ENCODE measurements at regions not wholly inside any gene's neighbourhood (a gene's known extent, or its start where the extent isn't known, plus 50 kb on each side); places are given as distances from the start of the nearest gene placed in this dataset.

GRCh38 chr11:38006466-38006865, 1408.4 kb upstream of the RAG2 start:
- Histone ChIP-seq H3K4me3 (no peak overlapping the region), H3K9me2 (ENCODE audit: insufficient read depth) (no peaks in the 10 kb centered on the region), H3K27ac (no peak overlapping the region)

GRCh38 chr11:38005597-38005996, 1407.6 kb upstream of the RAG2 start:
- no peaks in the 10 kb centered on the region for H3K9me3 ChIP-seq (ENCODE audit: low read depth)
- no peaks in the 10 kb centered on the region for H4K20me1 ChIP-seq (ENCODE audit: insufficient read depth)
- no peaks in the 10 kb centered on the region for H3F3A ChIP-seq (ENCODE audit: insufficient read depth)
- H3K4me3 ChIP-seq: no peak overlapping the region
- H3K79me2 ChIP-seq (ENCODE audit: insufficient read depth): no peaks in the 10 kb centered on the region
- no peak overlapping the region for H3K4me2 ChIP-seq (ENCODE audit: unreplicated experiment)
- no peak overlapping the region for H2AFZ ChIP-seq
- DNase-seq: no peak
- no peaks in the 10 kb centered on the region for H3K4me1 ChIP-seq (ENCODE audit: insufficient read depth)
- H3K27ac ChIP-seq: no peak overlapping the region
- WGBS, 2 experiments (ENCODE audit: low coverage in 1 of 2, low lambda C conversion rate in 2 of 2, missing lambda C conversion rate in 2 of 2): 20% methylated on average over 2 of the region's 2 CpGs
- TF ChIP-seq EZH2phosphoT487 (IDR thresholded peaks at IDR 0.05; ENCODE audit: insufficient read depth, low read depth) (no peak), EZH2 (IDR thresholded peaks at IDR 0.05; ENCODE audit: insufficient read depth, poor library complexity, severe bottlenecking) (no peak)
- no peaks in the 10 kb centered on the region for H3K36me3 ChIP-seq (ENCODE audit: low read depth)
- in situ Hi-C loops (cut with MboI): no loop called here
- H3K9me2 ChIP-seq (ENCODE audit: insufficient read depth): no peaks in the 10 kb centered on the region
- no peak overlapping the region for H3K9ac ChIP-seq
- H3K27me3 ChIP-seq (replicated peaks; ENCODE audit: insufficient read depth): no peaks in the 10 kb centered on the region

More at GRCh38 chr11:38006466-38006865, 1408.4 kb upstream of the RAG2 start:
- in situ Hi-C loops (cut with MboI): no loop called here
- Histone ChIP-seq H3F3A (ENCODE audit: insufficient read depth) (no peaks in the 10 kb centered on the region), H2AFZ (no peak overlapping the region), H3K27me3 (replicated peaks; ENCODE audit: insufficient read depth) (no peaks in the 10 kb centered on the region), H3K4me2 (ENCODE audit: unreplicated experiment) (no peak overlapping the region), H3K9ac (no peak overlapping the region), H3K36me3 (ENCODE audit: low read depth) (no peaks in the 10 kb centered on the region), H3K4me1 (ENCODE audit: insufficient read depth) (no peaks in the 10 kb centered on the region), H4K20me1 (ENCODE audit: insufficient read depth) (no peaks in the 10 kb centered on the region), H3K9me3 (ENCODE audit: low read depth) (no peaks in the 10 kb centered on the region), H3K79me2 (ENCODE audit: insufficient read depth) (no peaks in the 10 kb centered on the region)
- DNase-seq: no peak
- TF ChIP-seq EZH2 (IDR thresholded peaks at IDR 0.05; ENCODE audit: insufficient read depth, poor library complexity, severe bottlenecking) (no peak), EZH2phosphoT487 (IDR thresholded peaks at IDR 0.05; ENCODE audit: insufficient read depth, low read depth) (no peak)

- no peaks in the 10 kb centered on the region for H3K36me3 ChIP-seq (ENCODE audit: low read depth)
- H3K79me2 ChIP-seq (ENCODE audit: insufficient read depth): no peaks in the 10 kb centered on the region
- no peaks in the 10 kb centered on the region for H3K9me3 ChIP-seq (ENCODE audit: low read depth)
- no peak overlapping the region for H3K27ac ChIP-seq
- in situ Hi-C loops (cut with MboI): no loop called here
- H4K20me1 ChIP-seq (ENCODE audit: insufficient read depth): no peaks in the 10 kb centered on the region
- no peaks in the 10 kb centered on the region for H3F3A ChIP-seq (ENCODE audit: insufficient read depth)
- no peak for TF ChIP-seq EZH2phosphoT487 (IDR thresholded peaks at IDR 0.05; ENCODE audit: insufficient read depth, low read depth)
- no peak for TF ChIP-seq EZH2 (IDR thresholded peaks at IDR 0.05; ENCODE audit: insufficient read depth, poor library complexity, severe bottlenecking)
- WGBS, 2 experiments (ENCODE audit: low coverage in 1 of 2, low lambda C conversion rate in 2 of 2, missing lambda C conversion rate in 2 of 2): 8 to 10% methylated on average over 3 of the region's 3 CpGs
- H3K9me2 ChIP-seq (ENCODE audit: insufficient read depth): no peaks in the 10 kb centered on the region
- no peak for DNase-seq
- no peaks in the 10 kb centered on the region for H3K27me3 ChIP-seq (replicated peaks; ENCODE audit: insufficient read depth)
- no peak overlapping the region for H3K4me2 ChIP-seq (ENCODE audit: unreplicated experiment)
- H3K9ac ChIP-seq: no peak overlapping the region
- H3K4me1 ChIP-seq (ENCODE audit: insufficient read depth): no peaks in the 10 kb centered on the region
- no peak overlapping the region for H2AFZ ChIP-seq
- H3K4me3 ChIP-seq: no peak overlapping the region
Observed at GRCh38 chr11:37999171-37999570, 1401.1 kb upstream of the RAG2 start.

- in situ Hi-C loops (cut with MboI): no loop called here
- no peak for DNase-seq
- Histone ChIP-seq H4K20me1 (ENCODE audit: insufficient read depth) (no peaks in the 10 kb centered on the region), H3K9ac (no peak overlapping the region), H3K4me1 (ENCODE audit: insufficient read depth) (no peaks in the 10 kb centered on the region), H3K27ac (no peak overlapping the region), H3K27me3 (replicated peaks; ENCODE audit: insufficient read depth) (no peaks in the 10 kb centered on the region), H3K9me2 (ENCODE audit: insufficient read depth) (no peaks in the 10 kb centered on the region), H3K4me3 (no peak overlapping the region), H3K36me3 (ENCODE audit: low read depth) (no peaks in the 10 kb centered on the region), H3K79me2 (ENCODE audit: insufficient read depth) (no peaks in the 10 kb centered on the region), H3K9me3 (ENCODE audit: low read depth) (no peaks in the 10 kb centered on the region), H2AFZ (no peak overlapping the region), H3F3A (ENCODE audit: insufficient read depth) (no peaks in the 10 kb centered on the region), H3K4me2 (ENCODE audit: unreplicated experiment) (no peak overlapping the region)
- TF ChIP-seq EZH2 (IDR thresholded peaks at IDR 0.05; ENCODE audit: insufficient read depth, poor library complexity, severe bottlenecking) (no peak), EZH2phosphoT487 (IDR thresholded peaks at IDR 0.05; ENCODE audit: insufficient read depth, low read depth) (no peak)
- 0 to 18% methylated on average over 2 of the region's 2 CpGs for WGBS, 2 experiments (ENCODE audit: low coverage in 1 of 2, low lambda C conversion rate in 2 of 2, missing lambda C conversion rate in 2 of 2)
Observed at GRCh38 chr11:37995886-37996285, 1397.8 kb upstream of the RAG2 start.

GRCh38 chr11:37988031-37988430, 1390.0 kb upstream of the RAG2 start:
- Histone ChIP-seq H3K36me3 (ENCODE audit: low read depth) (no peaks in the 10 kb centered on the region), H3K79me2 (ENCODE audit: insufficient read depth) (no peaks in the 10 kb centered on the region), H3K4me2 (ENCODE audit: unreplicated experiment) (no peak overlapping the region), H3K27ac (no peak overlapping the region), H3K9ac (no peak overlapping the region), H3F3A (ENCODE audit: insufficient read depth) (no peaks in the 10 kb centered on the region), H3K27me3 (replicated peaks; ENCODE audit: insufficient read depth) (no peaks in the 10 kb centered on the region), H3K4me1 (ENCODE audit: insufficient read depth) (no peaks in the 10 kb centered on the region), H3K9me3 (ENCODE audit: low read depth) (no peaks in the 10 kb centered on the region), H4K20me1 (ENCODE audit: insufficient read depth) (no peaks in the 10 kb centered on the region), H3K9me2 (ENCODE audit: insufficient read depth) (no peaks in the 10 kb centered on the region), H3K4me3 (no peak overlapping the region), H2AFZ (no peak overlapping the region)
- TF ChIP-seq EZH2 (IDR thresholded peaks at IDR 0.05; ENCODE audit: insufficient read depth, poor library complexity, severe bottlenecking): no peak
- no peak for TF ChIP-seq EZH2phosphoT487 (IDR thresholded peaks at IDR 0.05; ENCODE audit: insufficient read depth, low read depth)
- in situ Hi-C loops (cut with MboI): no loop called here
- WGBS, 2 experiments (ENCODE audit: low coverage in 1 of 2, low lambda C conversion rate in 2 of 2, missing lambda C conversion rate in 2 of 2): 0 to 2% methylated on average over 3 of the region's 3 CpGs
- DNase-seq: no peak

Measured in GM23248 (cell line).